Hepatocyte (in vitro differentiated cells): ENCODE measurements at regions not wholly inside any gene's neighbourhood (a gene's known extent, or its start where the extent isn't known, plus 50 kb on each side); places are given as distances from the start of the nearest gene placed in this dataset.

ENCODE experiments used
- EZH2phosphoT487 ChIP-seq: fragments of 200-600 bp; sonication (generic); IDR thresholded peaks from one replicate; pipeline ENCODE4 v1.6.1; 2018; ENCODE audit warnings: antibody characterized with exemption, mild to moderate bottlenecking, low read depth, moderate library complexity; ENCODE audit not compliant: unreplicated experiment, severe bottlenecking
- TF ChIP-seq, protein P1 (sequence below): fragments of 200-600 bp; sonication (generic); IDR thresholded peaks from 2 replicates; pipeline ENCODE4 v1.5.1; 2016; ENCODE audit warnings: antibody characterized with exemption, mild to moderate bottlenecking; ENCODE audit not compliant: poor library complexity

DNA sequence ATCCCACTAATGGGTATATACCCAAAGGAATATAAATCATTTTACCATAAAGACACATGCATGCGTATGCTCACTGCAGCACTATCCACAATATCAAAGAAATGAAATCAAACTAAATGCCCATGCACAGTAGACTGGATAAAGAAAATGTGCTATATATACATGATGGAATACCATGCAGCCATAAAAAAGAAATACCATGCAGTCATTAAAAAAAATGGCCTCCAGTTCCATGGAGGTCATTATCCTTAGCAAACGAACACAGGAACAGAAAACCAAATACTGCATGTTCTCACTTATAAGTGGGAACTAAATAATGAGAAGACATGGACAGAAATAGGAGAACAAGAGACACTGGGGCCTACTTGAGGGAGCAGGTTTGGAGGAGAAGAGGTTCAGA is 53.6 kb upstream of the SERTAD2 start:
- TF ChIP-seq, protein P1, sequence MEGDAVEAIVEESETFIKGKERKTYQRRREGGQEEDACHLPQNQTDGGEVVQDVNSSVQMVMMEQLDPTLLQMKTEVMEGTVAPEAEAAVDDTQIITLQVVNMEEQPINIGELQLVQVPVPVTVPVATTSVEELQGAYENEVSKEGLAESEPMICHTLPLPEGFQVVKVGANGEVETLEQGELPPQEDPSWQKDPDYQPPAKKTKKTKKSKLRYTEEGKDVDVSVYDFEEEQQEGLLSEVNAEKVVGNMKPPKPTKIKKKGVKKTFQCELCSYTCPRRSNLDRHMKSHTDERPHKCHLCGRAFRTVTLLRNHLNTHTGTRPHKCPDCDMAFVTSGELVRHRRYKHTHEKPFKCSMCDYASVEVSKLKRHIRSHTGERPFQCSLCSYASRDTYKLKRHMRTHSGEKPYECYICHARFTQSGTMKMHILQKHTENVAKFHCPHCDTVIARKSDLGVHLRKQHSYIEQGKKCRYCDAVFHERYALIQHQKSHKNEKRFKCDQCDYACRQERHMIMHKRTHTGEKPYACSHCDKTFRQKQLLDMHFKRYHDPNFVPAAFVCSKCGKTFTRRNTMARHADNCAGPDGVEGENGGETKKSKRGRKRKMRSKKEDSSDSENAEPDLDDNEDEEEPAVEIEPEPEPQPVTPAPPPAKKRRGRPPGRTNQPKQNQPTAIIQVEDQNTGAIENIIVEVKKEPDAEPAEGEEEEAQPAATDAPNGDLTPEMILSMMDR: no peak
- TF ChIP-seq EZH2phosphoT487: no peak
